ENCODE measurements at regions not wholly inside any gene's neighbourhood (a gene's known extent, or its start where the extent isn't known, plus 50 kb on each side); places are given as distances from the start of the nearest gene placed in this dataset.

DNA sequence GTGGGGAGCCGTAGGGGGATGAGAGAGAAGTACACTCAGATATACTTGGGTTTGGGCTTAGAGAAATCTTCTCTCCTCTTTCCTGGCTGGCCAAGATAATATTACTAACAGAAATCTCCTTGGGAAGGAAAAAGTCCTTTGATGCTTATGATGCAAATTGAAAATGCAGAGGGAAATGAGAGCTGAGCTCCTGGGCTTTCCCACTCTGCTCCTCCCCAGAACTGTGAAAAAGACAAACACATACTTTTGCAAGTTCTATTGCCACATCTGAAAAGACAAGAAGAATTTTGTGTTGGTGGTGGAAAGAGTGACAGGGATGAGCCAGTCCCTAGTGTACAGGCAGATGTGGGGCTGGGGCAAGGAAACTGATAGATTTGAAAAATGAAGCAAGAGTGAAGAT lies 185.9 kb downstream of the ANKRD60 start:
- peaks cover 0 to 16% (median 8%) of the 10 kb centered on the region in 4 donors for H3K4me1 ChIP-seq
- WGBS: 50% methylated on average over 1 of the region's 1 CpG
- H3K27me3 ChIP-seq: no peaks in the 10 kb centered on the region
- no peak overlapping the region for H3K4me3 ChIP-seq
- TF ChIP-seq, protein P1, sequence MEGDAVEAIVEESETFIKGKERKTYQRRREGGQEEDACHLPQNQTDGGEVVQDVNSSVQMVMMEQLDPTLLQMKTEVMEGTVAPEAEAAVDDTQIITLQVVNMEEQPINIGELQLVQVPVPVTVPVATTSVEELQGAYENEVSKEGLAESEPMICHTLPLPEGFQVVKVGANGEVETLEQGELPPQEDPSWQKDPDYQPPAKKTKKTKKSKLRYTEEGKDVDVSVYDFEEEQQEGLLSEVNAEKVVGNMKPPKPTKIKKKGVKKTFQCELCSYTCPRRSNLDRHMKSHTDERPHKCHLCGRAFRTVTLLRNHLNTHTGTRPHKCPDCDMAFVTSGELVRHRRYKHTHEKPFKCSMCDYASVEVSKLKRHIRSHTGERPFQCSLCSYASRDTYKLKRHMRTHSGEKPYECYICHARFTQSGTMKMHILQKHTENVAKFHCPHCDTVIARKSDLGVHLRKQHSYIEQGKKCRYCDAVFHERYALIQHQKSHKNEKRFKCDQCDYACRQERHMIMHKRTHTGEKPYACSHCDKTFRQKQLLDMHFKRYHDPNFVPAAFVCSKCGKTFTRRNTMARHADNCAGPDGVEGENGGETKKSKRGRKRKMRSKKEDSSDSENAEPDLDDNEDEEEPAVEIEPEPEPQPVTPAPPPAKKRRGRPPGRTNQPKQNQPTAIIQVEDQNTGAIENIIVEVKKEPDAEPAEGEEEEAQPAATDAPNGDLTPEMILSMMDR (IDR thresholded peaks at IDR 0.05): no peak
- TF ChIP-seq EP300 (IDR thresholded peaks at IDR 0.05): no peak
- intact Hi-C loops (cut with DNase I): no loop called here
- H3K27ac ChIP-seq (replicated peaks in 1 of 4): no peak overlapping the region
- H3K9me3 ChIP-seq: no peaks in the 10 kb centered on the region
- peak; percentile 86 for DNase-seq (ENCODE audit: extremely low spot score)
- no peaks in the 10 kb centered on the region for H3K36me3 ChIP-seq

DNA sequence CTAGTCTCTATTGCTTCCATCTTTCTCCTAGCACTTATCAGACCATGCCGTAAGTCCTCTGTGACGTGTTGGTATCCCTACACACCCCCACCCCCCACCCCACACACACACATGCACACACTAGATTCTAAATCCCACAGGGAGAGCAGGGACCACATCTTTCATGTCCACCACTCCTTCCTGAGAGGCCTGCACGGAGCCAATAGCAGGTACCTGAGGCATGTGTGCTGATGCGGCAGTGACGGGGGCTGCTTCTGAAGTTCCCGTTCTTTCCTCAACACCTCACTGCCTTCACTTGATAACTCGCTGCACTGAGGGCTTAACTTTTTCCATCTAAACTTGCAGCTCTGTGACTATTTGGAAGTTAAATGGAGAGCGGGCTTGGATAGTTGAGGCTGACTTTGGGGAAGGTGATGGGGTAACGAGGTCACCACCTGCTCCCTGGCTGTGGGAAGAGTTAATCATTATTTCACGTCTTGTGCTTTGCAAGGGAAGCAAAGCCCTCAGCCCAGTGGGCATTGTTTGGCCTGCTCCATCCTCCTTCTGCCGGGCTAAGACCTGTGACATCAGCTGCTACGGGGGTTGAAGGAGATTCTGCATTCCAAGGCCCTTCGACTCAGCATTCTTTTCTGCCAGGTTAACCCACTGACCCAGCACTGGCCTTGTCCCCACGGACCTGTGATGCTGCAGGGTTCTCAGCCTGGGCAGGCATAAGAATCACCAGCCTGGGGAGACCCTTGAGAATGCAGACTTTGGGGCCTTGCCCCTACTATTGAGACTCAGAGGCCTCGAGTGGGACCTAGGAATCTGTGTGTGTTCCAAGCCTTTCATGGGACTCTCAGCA lies 187.8 kb downstream of the ANKRD60 start:
- Histone ChIP-seq H3K4me1 (peaks cover 0 to 14% (median 8%) of the 10 kb centered on the region in 4 donors), H3K27me3 (peaks cover 0 to 2% (median 0%) of the 10 kb centered on the region in 4 donors), H3K9me3 (no peaks in the 10 kb centered on the region), H3K27ac (replicated peaks in 1 of 4) (peak overlapping the region in 1 of 4 donors; percentile 46), H3K4me3 (no peak overlapping the region), H3K36me3 (no peaks in the 10 kb centered on the region)
- DNase-seq (ENCODE audit: extremely low spot score): peak; percentile 74
- intact Hi-C loops (cut with DNase I): no loop called here
- 87% methylated on average over 15 of the region's 15 CpGs for WGBS
- TF ChIP-seq POLR2A (IDR thresholded peaks at IDR 0.05; ENCODE audit: low read depth) (no peak), EP300 (IDR thresholded peaks at IDR 0.05) (no peak), POLR2AphosphoS5 (IDR thresholded peaks at IDR 0.05) (no peak)
- TF ChIP-seq, protein P1 (IDR thresholded peaks at IDR 0.05): no peak

DNA sequence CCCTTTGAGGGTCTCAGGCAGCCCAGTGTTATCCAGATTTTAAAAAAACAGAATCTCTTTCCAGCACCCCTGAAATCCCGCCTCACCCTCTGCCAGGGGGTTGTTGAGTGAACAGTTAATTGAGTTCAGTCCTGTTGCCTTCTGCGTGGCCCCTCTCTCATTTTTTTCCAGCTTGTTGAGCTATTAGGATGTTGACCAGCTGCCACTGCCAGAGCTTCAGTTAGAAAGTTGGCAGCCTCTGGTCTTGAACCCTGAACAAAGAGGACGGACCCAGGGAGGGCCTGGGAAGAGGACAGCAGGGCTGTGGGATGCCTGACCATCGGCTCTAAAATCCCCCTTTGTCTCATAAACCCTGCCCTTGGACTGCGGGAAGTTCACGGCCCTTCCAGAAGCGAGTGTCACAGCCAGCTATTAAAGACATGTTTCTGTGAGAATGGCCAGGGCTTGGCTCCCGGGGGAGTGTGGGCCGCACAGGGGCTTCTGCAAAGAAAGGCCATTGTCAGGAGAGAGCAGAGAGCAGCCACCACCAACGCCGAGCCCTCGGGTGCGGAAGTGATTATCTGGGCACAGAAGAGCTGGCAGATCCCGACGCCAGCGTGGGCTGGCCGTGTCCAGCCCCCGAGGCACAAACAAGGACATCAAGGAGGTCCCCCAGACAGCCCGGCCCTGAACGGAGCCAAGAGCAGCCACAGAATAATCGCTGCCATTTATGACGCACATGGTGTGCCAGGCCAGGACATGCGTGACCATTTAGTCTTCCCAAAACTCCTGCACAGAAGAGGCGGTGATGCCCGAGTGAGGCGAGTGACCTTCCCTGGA lies 189.0 kb downstream of the ANKRD60 start:
- H3K4me1 ChIP-seq: peaks cover 0 to 14% (median 8%) of the 10 kb centered on the region in 4 donors
- no peaks in the 10 kb centered on the region for H3K9me3 ChIP-seq
- 81% methylated on average over 24 of the region's 26 CpGs for WGBS
- intact Hi-C loops (cut with DNase I): no loop called here
- TF ChIP-seq POLR2AphosphoS5 (IDR thresholded peaks at IDR 0.05) (no peak), EP300 (IDR thresholded peaks at IDR 0.05) (no peak)
- H3K4me3 ChIP-seq: no peak overlapping the region
- H3K27me3 ChIP-seq: peaks cover 0 to 4% (median 0%) of the 10 kb centered on the region in 4 donors
- peak overlapping the region in 2 of 4 donors; percentile 27 to 46 for H3K27ac ChIP-seq (replicated peaks in 1 of 4)
- H3K36me3 ChIP-seq: no peaks in the 10 kb centered on the region
- DNase-seq (ENCODE audit: extremely low spot score): peak; percentile 91

DNA sequence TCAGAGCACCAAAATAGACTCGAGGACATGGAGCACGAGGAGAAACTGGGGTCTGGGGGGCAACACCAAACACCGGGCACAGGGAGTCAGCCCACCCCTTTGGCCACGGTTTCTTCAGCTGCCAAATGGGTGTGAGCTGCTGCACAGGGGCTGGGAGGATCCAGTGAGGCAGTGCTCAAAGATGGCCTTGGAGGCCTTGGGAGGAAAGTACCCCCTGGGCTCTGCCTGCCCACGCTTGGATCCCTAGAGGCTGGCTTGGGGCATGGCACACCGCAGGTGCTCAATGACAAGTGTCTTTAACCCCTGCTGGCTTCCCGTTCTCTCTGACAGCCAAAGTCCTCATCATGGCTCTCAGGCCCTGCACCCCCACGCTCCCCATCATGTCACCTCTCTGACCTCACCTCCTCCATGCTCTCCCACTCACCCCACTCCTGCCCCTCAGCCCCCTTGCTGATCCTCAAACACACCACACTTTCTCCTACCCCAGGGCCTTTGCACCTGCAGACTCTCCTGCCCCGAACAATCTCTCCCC lies 190.3 kb downstream of the ANKRD60 start:
- no peaks in the 10 kb centered on the region for H3K36me3 ChIP-seq
- H3K9me3 ChIP-seq: no peaks in the 10 kb centered on the region
- DNase-seq (ENCODE audit: extremely low spot score): peak; percentile 50
- intact Hi-C loops (cut with DNase I): no loop called here
- WGBS: 89% methylated on average over 7 of the region's 9 CpGs
- peaks cover 0 to 7% (median 3%) of the 10 kb centered on the region in 4 donors for H3K4me1 ChIP-seq
- H3K27me3 ChIP-seq: peaks cover 0 to 4% (median 0%) of the 10 kb centered on the region in 4 donors
- no peak overlapping the region for H3K4me3 ChIP-seq
- TF ChIP-seq, protein P1 (IDR thresholded peaks at IDR 0.05): no peak
- TF ChIP-seq POLR2A (IDR thresholded peaks at IDR 0.05; ENCODE audit: low read depth) (no peak), EP300 (IDR thresholded peaks at IDR 0.05) (no peak), POLR2AphosphoS5 (IDR thresholded peaks at IDR 0.05) (no peak)
- H3K27ac ChIP-seq (replicated peaks in 1 of 4): peak overlapping the region in 2 of 4 donors; percentile 4 to 14

DNA sequence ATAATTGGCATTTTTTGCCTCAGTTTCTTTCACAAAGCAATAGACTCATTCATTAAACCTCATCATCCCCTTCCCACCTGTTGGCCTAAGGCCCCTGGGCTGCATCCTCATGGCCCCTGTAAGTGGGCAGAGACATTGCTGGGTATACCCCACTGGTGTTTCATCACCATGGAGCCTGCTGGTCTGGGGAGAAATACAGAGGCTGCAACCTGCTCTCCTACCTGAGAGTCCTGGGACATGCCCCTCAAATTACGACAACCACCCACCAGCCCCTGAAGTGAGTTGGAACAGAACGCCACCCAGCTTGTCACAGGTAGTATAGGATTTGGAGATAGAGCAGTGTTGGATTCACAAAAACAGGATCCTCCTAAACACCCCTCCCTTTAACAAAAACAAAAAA lies 190.8 kb downstream of the ANKRD60 start:
- Histone ChIP-seq H3K27me3 (peaks cover 0 to 4% (median 0%) of the 10 kb centered on the region in 4 donors), H3K36me3 (no peaks in the 10 kb centered on the region), H3K4me1 (peaks cover 0 to 3% (median 0%) of the 10 kb centered on the region in 4 donors), H3K27ac (replicated peaks in 1 of 4) (no peak overlapping the region), H3K9me3 (no peaks in the 10 kb centered on the region), H3K4me3 (no peak overlapping the region)
- no peak for TF ChIP-seq POLR2A (IDR thresholded peaks at IDR 0.05; ENCODE audit: low read depth)
- no peak for TF ChIP-seq POLR2AphosphoS5 (IDR thresholded peaks at IDR 0.05)
- TF ChIP-seq, protein P1 (IDR thresholded peaks at IDR 0.05): no peak
- TF ChIP-seq EP300 (IDR thresholded peaks at IDR 0.05): no peak
- WGBS: 100% methylated on average over 2 of the region's 2 CpGs
- intact Hi-C loops (cut with DNase I): no loop called here
- DNase-seq (ENCODE audit: extremely low spot score): peak; percentile 85
